ENCODE measurements at regions not wholly inside any gene's neighbourhood (a gene's known extent, or its start where the extent isn't known, plus 50 kb on each side); places are given as distances from the start of the nearest gene placed in this dataset.

GRCh38 chr2:2896643-2897042, 481.0 kb downstream of the EIPR1 start:
- no peak for TF ChIP-seq GABPA (IDR thresholded peaks at IDR 0.05; ENCODE audit: low read depth)
- TF ChIP-seq, protein P1, sequence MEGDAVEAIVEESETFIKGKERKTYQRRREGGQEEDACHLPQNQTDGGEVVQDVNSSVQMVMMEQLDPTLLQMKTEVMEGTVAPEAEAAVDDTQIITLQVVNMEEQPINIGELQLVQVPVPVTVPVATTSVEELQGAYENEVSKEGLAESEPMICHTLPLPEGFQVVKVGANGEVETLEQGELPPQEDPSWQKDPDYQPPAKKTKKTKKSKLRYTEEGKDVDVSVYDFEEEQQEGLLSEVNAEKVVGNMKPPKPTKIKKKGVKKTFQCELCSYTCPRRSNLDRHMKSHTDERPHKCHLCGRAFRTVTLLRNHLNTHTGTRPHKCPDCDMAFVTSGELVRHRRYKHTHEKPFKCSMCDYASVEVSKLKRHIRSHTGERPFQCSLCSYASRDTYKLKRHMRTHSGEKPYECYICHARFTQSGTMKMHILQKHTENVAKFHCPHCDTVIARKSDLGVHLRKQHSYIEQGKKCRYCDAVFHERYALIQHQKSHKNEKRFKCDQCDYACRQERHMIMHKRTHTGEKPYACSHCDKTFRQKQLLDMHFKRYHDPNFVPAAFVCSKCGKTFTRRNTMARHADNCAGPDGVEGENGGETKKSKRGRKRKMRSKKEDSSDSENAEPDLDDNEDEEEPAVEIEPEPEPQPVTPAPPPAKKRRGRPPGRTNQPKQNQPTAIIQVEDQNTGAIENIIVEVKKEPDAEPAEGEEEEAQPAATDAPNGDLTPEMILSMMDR (IDR thresholded peaks at IDR 0.05), result no peak
- no peak for TF ChIP-seq TEAD4 (IDR thresholded peaks at IDR 0.05; ENCODE audit: borderline replicate concordance, insufficient read depth)
- TF ChIP-seq, protein P2, sequence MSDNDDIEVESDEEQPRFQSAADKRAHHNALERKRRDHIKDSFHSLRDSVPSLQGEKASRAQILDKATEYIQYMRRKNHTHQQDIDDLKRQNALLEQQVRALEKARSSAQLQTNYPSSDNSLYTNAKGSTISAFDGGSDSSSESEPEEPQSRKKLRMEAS (IDR thresholded peaks at IDR 0.05; ENCODE audit: low read depth), result no peak
- TF ChIP-seq EP300 (IDR thresholded peaks at IDR 0.05; ENCODE audit: borderline replicate concordance in 1 of 2, low read depth in 1 of 2, low read length in 1 of 2), result no peak
